ENCODE measurements at regions not wholly inside any gene's neighbourhood (a gene's known extent, or its start where the extent isn't known, plus 50 kb on each side); places are given as distances from the start of the nearest gene placed in this dataset.
"Not testable (repeated sequence)": the region's sequence is repeated elsewhere in the genome, so short reads cannot be mapped to it uniquely, and the experiment has no call there.

GRCh38 chr5:168128557-168128956, 162.9 kb upstream of the WWC1 start:
- Histone ChIP-seq H3K9me3 (ENCODE audit: control insufficient read depth in 2 of 2, insufficient read depth in 1 of 2, low read depth in 1 of 2, low read length in 1 of 2) (no peaks in the 10 kb centered on the region), H3K27me3 (ENCODE audit: control insufficient read depth in 1 of 2, insufficient read depth in 2 of 2, low read length in 2 of 2) (no peaks in the 10 kb centered on the region), H3K36me3 (ENCODE audit: control insufficient read depth in 2 of 2, insufficient read depth in 2 of 2, low read length in 1 of 2) (no peaks in the 10 kb centered on the region), H3K4me1 (ENCODE audit: control insufficient read depth in 2 of 2, insufficient read depth in 2 of 2, low read length in 1 of 2) (no peaks in the 10 kb centered on the region), H3K4me3 (ENCODE audit: low read depth in 1 of 2, low read length in 2 of 2) (no peak overlapping the region), H3K27ac (ENCODE audit: low read depth in 2 of 2, low read length in 1 of 2) (no peak overlapping the region)
- 51 to 65% methylated on average over 8 of the region's 8 CpGs for WGBS, 2 donors

GRCh38 chr5:168131519-168131918, 159.9 kb upstream of the WWC1 start:
- H3K36me3 ChIP-seq (ENCODE audit: control insufficient read depth in 2 of 2, insufficient read depth in 2 of 2, low read length in 1 of 2) = no peaks in the 10 kb centered on the region
- no peaks in the 10 kb centered on the region for H3K9me3 ChIP-seq (ENCODE audit: control insufficient read depth in 2 of 2, insufficient read depth in 1 of 2, low read depth in 1 of 2, low read length in 1 of 2)
- no peak overlapping the region for H3K27ac ChIP-seq (ENCODE audit: low read depth in 2 of 2, low read length in 1 of 2)
- H3K27me3 ChIP-seq (ENCODE audit: control insufficient read depth in 1 of 2, insufficient read depth in 2 of 2, low read length in 2 of 2) = no peaks in the 10 kb centered on the region
- no peaks in the 10 kb centered on the region for H3K4me1 ChIP-seq (ENCODE audit: control insufficient read depth in 2 of 2, insufficient read depth in 2 of 2, low read length in 1 of 2)
- no peak overlapping the region for H3K4me3 ChIP-seq (ENCODE audit: low read depth in 1 of 2, low read length in 2 of 2)
- WGBS, 2 donors = 78 to 96% methylated on average over 3 of the region's 3 CpGs

GRCh38 chr5:168132241-168132641, 159.2 kb upstream of the WWC1 start:
- no peaks in the 10 kb centered on the region for H3K27me3 ChIP-seq (ENCODE audit: control insufficient read depth in 1 of 2, insufficient read depth in 2 of 2, low read length in 2 of 2)
- no peaks in the 10 kb centered on the region for H3K9me3 ChIP-seq (ENCODE audit: control insufficient read depth in 2 of 2, insufficient read depth in 1 of 2, low read depth in 1 of 2, low read length in 1 of 2)
- no peak overlapping the region for H3K27ac ChIP-seq (ENCODE audit: low read depth in 2 of 2, low read length in 1 of 2)
- no peaks in the 10 kb centered on the region for H3K36me3 ChIP-seq (ENCODE audit: control insufficient read depth in 2 of 2, insufficient read depth in 2 of 2, low read length in 1 of 2)
- no peak overlapping the region for H3K4me3 ChIP-seq (ENCODE audit: low read depth in 1 of 2, low read length in 2 of 2)
- no peaks in the 10 kb centered on the region for H3K4me1 ChIP-seq (ENCODE audit: control insufficient read depth in 2 of 2, insufficient read depth in 2 of 2, low read length in 1 of 2)
- 71 to 72% methylated on average over 3 of the region's 3 CpGs for WGBS, 2 donors

DNA sequence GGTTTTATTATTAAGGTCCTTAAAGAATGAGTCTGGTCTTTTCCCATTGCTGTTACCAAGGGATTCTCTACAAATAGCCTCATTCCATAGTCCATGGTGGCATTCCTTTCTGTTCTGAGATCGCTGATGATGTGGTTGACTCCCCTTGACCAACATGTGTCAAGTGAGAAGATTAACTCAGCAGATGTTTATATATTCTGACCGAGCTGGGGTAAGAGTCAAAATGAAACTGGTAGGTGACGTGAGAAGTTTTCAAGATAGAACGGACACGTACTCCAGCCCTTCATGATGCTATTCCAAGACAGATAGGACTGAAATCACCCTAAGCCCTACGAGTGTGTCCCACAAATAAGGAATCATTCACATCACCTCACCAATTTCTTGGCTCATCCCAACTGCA, 155.5 kb upstream of the WWC1 start:
- H3K9me3 ChIP-seq (ENCODE audit: control insufficient read depth in 2 of 2, insufficient read depth in 1 of 2, low read depth in 1 of 2, low read length in 1 of 2) = no peaks in the 10 kb centered on the region
- no peaks in the 10 kb centered on the region for H3K4me1 ChIP-seq (ENCODE audit: control insufficient read depth in 2 of 2, insufficient read depth in 2 of 2, low read length in 1 of 2)
- no peak overlapping the region for H3K27ac ChIP-seq (ENCODE audit: low read depth in 2 of 2, low read length in 1 of 2)
- 78 to 80% methylated on average over 6 of the region's 6 CpGs for WGBS, 2 donors
- H3K36me3 ChIP-seq (ENCODE audit: control insufficient read depth in 2 of 2, insufficient read depth in 2 of 2, low read length in 1 of 2) = no peaks in the 10 kb centered on the region
- peaks cover 0 to 3% of the 10 kb centered on the region in 2 donors for H3K27me3 ChIP-seq (ENCODE audit: control insufficient read depth in 1 of 2, insufficient read depth in 2 of 2, low read length in 2 of 2)
- H3K4me3 ChIP-seq (ENCODE audit: low read depth in 1 of 2, low read length in 2 of 2) = no peak overlapping the region

- 58 to 79% methylated on average over 5 of the region's 5 CpGs for WGBS, 2 donors
These were observed 155.1 kb upstream of the WWC1 start for GRCh38 chr5:168136340-168136739.

GRCh38 chr5:168137265-168137664, 154.2 kb upstream of the WWC1 start:
- no peaks in the 10 kb centered on the region for H3K36me3 ChIP-seq (ENCODE audit: control insufficient read depth in 2 of 2, insufficient read depth in 2 of 2, low read length in 1 of 2)
- no peaks in the 10 kb centered on the region for H3K9me3 ChIP-seq (ENCODE audit: control insufficient read depth in 2 of 2, insufficient read depth in 1 of 2, low read depth in 1 of 2, low read length in 1 of 2)
- WGBS, 2 donors = 40 to 59% methylated on average over 2 of the region's 2 CpGs
- no peak overlapping the region for H3K27ac ChIP-seq (ENCODE audit: low read depth in 2 of 2, low read length in 1 of 2)
- no peak overlapping the region for H3K4me3 ChIP-seq (ENCODE audit: low read depth in 1 of 2, low read length in 2 of 2)
- peaks cover 0 to 6% of the 10 kb centered on the region in 2 donors for H3K27me3 ChIP-seq (ENCODE audit: control insufficient read depth in 1 of 2, insufficient read depth in 2 of 2, low read length in 2 of 2)
- no peaks in the 10 kb centered on the region for H3K4me1 ChIP-seq (ENCODE audit: control insufficient read depth in 2 of 2, insufficient read depth in 2 of 2, low read length in 1 of 2)

More at GRCh38 chr5:168136340-168136739, 155.1 kb upstream of the WWC1 start:
- Histone ChIP-seq H3K4me1 (ENCODE audit: control insufficient read depth in 2 of 2, insufficient read depth in 2 of 2, low read length in 1 of 2) (no peaks in the 10 kb centered on the region), H3K4me3 (ENCODE audit: low read depth in 1 of 2, low read length in 2 of 2) (no peak overlapping the region), H3K27me3 (ENCODE audit: control insufficient read depth in 1 of 2, insufficient read depth in 2 of 2, low read length in 2 of 2) (peaks cover 0 to 6% of the 10 kb centered on the region in 2 donors), H3K27ac (ENCODE audit: low read depth in 2 of 2, low read length in 1 of 2) (no peak overlapping the region), H3K9me3 (ENCODE audit: control insufficient read depth in 2 of 2, insufficient read depth in 1 of 2, low read depth in 1 of 2, low read length in 1 of 2) (no peaks in the 10 kb centered on the region), H3K36me3 (ENCODE audit: control insufficient read depth in 2 of 2, insufficient read depth in 2 of 2, low read length in 1 of 2) (no peaks in the 10 kb centered on the region)

- 88 to 90% methylated on average over 6 of the region's 6 CpGs for WGBS, 2 donors
- Histone ChIP-seq H3K27me3 (ENCODE audit: control insufficient read depth in 1 of 2, insufficient read depth in 2 of 2, low read length in 2 of 2) (peaks cover 0 to 6% of the 10 kb centered on the region in 2 donors), H3K4me1 (ENCODE audit: control insufficient read depth in 2 of 2, insufficient read depth in 2 of 2, low read length in 1 of 2) (no peaks in the 10 kb centered on the region), H3K36me3 (ENCODE audit: control insufficient read depth in 2 of 2, insufficient read depth in 2 of 2, low read length in 1 of 2) (no peaks in the 10 kb centered on the region), H3K27ac (ENCODE audit: low read depth in 2 of 2, low read length in 1 of 2) (no peak overlapping the region), H3K9me3 (ENCODE audit: control insufficient read depth in 2 of 2, insufficient read depth in 1 of 2, low read depth in 1 of 2, low read length in 1 of 2) (no peaks in the 10 kb centered on the region), H3K4me3 (ENCODE audit: low read depth in 1 of 2, low read length in 2 of 2) (no peak overlapping the region)
These were observed 151.2 kb upstream of the WWC1 start for GRCh38 chr5:168140241-168140640.

DNA sequence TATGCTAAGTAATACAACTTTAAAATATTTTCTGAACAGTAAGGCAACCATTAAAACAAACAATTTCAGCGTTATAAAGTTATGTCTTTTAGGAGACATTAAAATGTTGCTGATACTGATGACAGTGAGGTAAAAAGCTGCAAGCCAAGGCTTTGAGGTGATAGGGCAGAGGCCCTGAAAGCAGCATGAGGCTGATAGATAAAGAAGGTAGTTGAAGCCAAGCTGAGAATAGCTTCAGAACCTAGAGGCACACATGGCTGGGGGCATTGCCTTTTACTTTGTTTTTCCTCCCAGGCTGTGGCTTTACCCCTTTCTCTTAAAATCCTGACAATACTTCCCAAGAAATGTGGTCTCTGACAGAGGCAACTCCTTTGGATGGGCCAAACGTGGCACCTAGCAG, 149.0 kb upstream of the WWC1 start:
- Histone ChIP-seq H3K27ac (ENCODE audit: low read depth in 2 of 2, low read length in 1 of 2) (no peak overlapping the region), H3K9me3 (ENCODE audit: control insufficient read depth in 2 of 2, insufficient read depth in 1 of 2, low read depth in 1 of 2, low read length in 1 of 2) (no peaks in the 10 kb centered on the region), H3K36me3 (ENCODE audit: control insufficient read depth in 2 of 2, insufficient read depth in 2 of 2, low read length in 1 of 2) (no peaks in the 10 kb centered on the region), H3K4me1 (ENCODE audit: control insufficient read depth in 2 of 2, insufficient read depth in 2 of 2, low read length in 1 of 2) (no peaks in the 10 kb centered on the region), H3K27me3 (ENCODE audit: control insufficient read depth in 1 of 2, insufficient read depth in 2 of 2, low read length in 2 of 2) (peaks cover 0 to 6% of the 10 kb centered on the region in 2 donors), H3K4me3 (ENCODE audit: low read depth in 1 of 2, low read length in 2 of 2) (no peak overlapping the region)
- 66 to 74% methylated on average over 2 of the region's 2 CpGs for WGBS, 2 donors

GRCh38 chr5:168143521-168143920, 147.9 kb upstream of the WWC1 start:
- H3K9me3 ChIP-seq (ENCODE audit: control insufficient read depth in 2 of 2, insufficient read depth in 1 of 2, low read depth in 1 of 2, low read length in 1 of 2); H3K27ac ChIP-seq (ENCODE audit: low read depth in 2 of 2, low read length in 1 of 2); H3K4me1 ChIP-seq (ENCODE audit: control insufficient read depth in 2 of 2, insufficient read depth in 2 of 2, low read length in 1 of 2); H3K27me3 ChIP-seq (ENCODE audit: control insufficient read depth in 1 of 2, insufficient read depth in 2 of 2, low read length in 2 of 2); H3K36me3 ChIP-seq (ENCODE audit: control insufficient read depth in 2 of 2, insufficient read depth in 2 of 2, low read length in 1 of 2); H3K4me3 ChIP-seq (ENCODE audit: low read depth in 1 of 2, low read length in 2 of 2): not testable (repeated sequence)
- 65 to 73% methylated on average over 7 of the region's 7 CpGs for WGBS, 2 donors

- Histone ChIP-seq H3K36me3 (ENCODE audit: control insufficient read depth in 2 of 2, insufficient read depth in 2 of 2, low read length in 1 of 2) (no peaks in the 10 kb centered on the region), H3K4me1 (ENCODE audit: control insufficient read depth in 2 of 2, insufficient read depth in 2 of 2, low read length in 1 of 2) (no peaks in the 10 kb centered on the region), H3K9me3 (ENCODE audit: control insufficient read depth in 2 of 2, insufficient read depth in 1 of 2, low read depth in 1 of 2, low read length in 1 of 2) (no peaks in the 10 kb centered on the region), H3K4me3 (ENCODE audit: low read depth in 1 of 2, low read length in 2 of 2) (no peak overlapping the region), H3K27ac (ENCODE audit: low read depth in 2 of 2, low read length in 1 of 2) (no peak overlapping the region), H3K27me3 (ENCODE audit: control insufficient read depth in 1 of 2, insufficient read depth in 2 of 2, low read length in 2 of 2) (no peaks in the 10 kb centered on the region)
- WGBS, 2 donors = 80 to 87% methylated on average over 8 of the region's 8 CpGs
These were observed 144.3 kb upstream of the WWC1 start for GRCh38 chr5:168147106-168147505.
